Transverse colon (tissue), 3 donors: ENCODE measurements at regions not wholly inside any gene's neighbourhood (a gene's known extent, or its start where the extent isn't known, plus 50 kb on each side); places are given as distances from the start of the nearest gene placed in this dataset.

Experiments used
- CTCF ChIP-seq, 5 experiments: fragments of 200-600 bp in 3 of 5; fragments of 450-650 bp in 2 of 5; sonication (generic) in 3 of 5; IDR thresholded peaks; 1 replicate in 2 of 5; 2 replicates in 3 of 5; pipeline ENCODE4 v1.5.1; 2016 to 2017; ENCODE audit warnings: antibody characterized with exemption in 5 of 5, inconsistent platforms in 3 of 5, mild to moderate bottlenecking in 2 of 5, moderate library complexity in 1 of 5
- POLR2A ChIP-seq: fragments of 450-650 bp; IDR thresholded peaks from one replicate; pipeline ENCODE4 v1.6.1; 2016; ENCODE audit warnings: antibody characterized with exemption, mild to moderate bottlenecking, moderate library complexity

DNA sequence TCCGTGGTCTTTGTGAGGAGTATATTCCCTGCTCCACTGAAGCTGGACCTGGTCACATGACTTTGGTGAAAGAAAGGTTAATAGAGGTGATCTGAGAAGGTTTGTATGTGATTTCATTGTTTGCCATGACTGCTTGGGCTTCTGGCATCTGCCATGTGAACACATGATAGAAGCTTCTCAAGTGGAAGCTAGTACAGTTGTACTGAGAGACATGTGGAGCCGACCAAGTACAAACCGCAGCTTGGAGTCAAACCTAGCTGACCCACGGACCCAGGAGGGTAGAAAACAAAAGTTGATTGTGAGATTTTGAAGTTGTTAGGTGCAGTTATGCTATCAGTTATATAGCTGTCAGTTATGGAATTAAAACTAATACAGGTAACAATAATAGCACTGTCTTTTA lies 140.4 kb downstream of the CARTPT start:
- TF ChIP-seq CTCF (IDR thresholded peaks at IDR 0.05) (no peak), POLR2A (no peak)
